Progenitor cell of endocrine pancreas (in vitro differentiated cells): ENCODE measurements at regions not wholly inside any gene's neighbourhood (a gene's known extent, or its start where the extent isn't known, plus 50 kb on each side); places are given as distances from the start of the nearest gene placed in this dataset.

ENCODE experiments used
- DNase-seq: peaks from one replicate; pipeline ENCODE4 v3.0.0; 2021; ENCODE audit warnings: low spot score; ENCODE audit not compliant: unreplicated experiment
- H3K27ac Mint-ChIP-seq: 2 replicates; pipeline ENCODE4 v1.8.0; 2021; ENCODE audit warnings: mild to moderate bottlenecking, moderate library complexity, mixed read lengths
- H3K27me3 Mint-ChIP-seq: 2 replicates; pipeline ENCODE4 v1.8.0; 2021; ENCODE audit warnings: mixed read lengths
- H3K36me3 Mint-ChIP-seq: 2 replicates; pipeline ENCODE4 v1.8.0; 2022; ENCODE audit warnings: mixed read lengths; ENCODE audit not compliant: insufficient read depth
- H3K4me1 Mint-ChIP-seq: 2 replicates; pipeline ENCODE4 v1.8.0; 2021; ENCODE audit warnings: low read depth, mixed read lengths
- H3K4me3 Mint-ChIP-seq: 2 replicates; pipeline ENCODE4 v1.8.0; 2021; ENCODE audit warnings: low read depth, mild to moderate bottlenecking, moderate library complexity, mixed read lengths
- H3K9me3 Mint-ChIP-seq: 2 replicates; pipeline ENCODE4 v1.8.0; 2021; ENCODE audit warnings: low read depth, mixed read lengths
- CTCF ChIP-seq: fragments of 200-600 bp; sonication (generic); IDR thresholded peaks from one replicate; pipeline ENCODE4 v1.5.0; 2021; ENCODE audit warnings: antibody characterized with exemption, mild to moderate bottlenecking; ENCODE audit not compliant: unreplicated experiment

DNA sequence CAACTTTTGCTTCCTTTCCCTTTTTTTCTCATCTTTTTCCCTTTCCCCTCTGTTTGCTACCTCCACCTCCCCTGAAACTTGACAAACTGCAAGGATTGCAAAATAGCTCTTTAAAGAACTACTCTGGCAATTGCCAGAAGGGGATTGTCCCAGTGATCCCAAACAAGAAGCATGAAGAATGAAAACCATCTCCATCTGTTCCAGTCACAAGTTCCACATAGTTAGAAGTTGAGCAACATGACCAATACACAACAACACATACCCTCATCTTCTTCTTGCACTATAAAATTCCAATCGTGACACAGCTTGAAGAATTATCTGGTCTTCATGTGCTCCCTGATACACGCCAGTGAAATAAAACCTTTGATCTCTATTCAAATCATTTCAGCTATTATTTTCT, 93.7 kb upstream of the USP15 start:
- no peaks in the 10 kb centered on the region for H3K4me1 Mint-ChIP-seq
- no peaks in the 10 kb centered on the region for H3K36me3 Mint-ChIP-seq
- no peak for DNase-seq
- no peak overlapping the region for H3K27ac Mint-ChIP-seq
- H3K9me3 Mint-ChIP-seq, result no peaks in the 10 kb centered on the region
- no peak overlapping the region for H3K4me3 Mint-ChIP-seq
- TF ChIP-seq CTCF, result no peak
- no peaks in the 10 kb centered on the region for H3K27me3 Mint-ChIP-seq

- TF ChIP-seq CTCF, result no peak
- no peaks in the 10 kb centered on the region for H3K9me3 Mint-ChIP-seq
- no peaks in the 10 kb centered on the region for H3K36me3 Mint-ChIP-seq
- no peaks in the 10 kb centered on the region for H3K27me3 Mint-ChIP-seq
- H3K4me1 Mint-ChIP-seq, result no peaks in the 10 kb centered on the region
- no peak overlapping the region for H3K4me3 Mint-ChIP-seq
- H3K27ac Mint-ChIP-seq, result no peak overlapping the region
- DNase-seq, result no peak
Observed at GRCh38 chr12:62168411-62168810, 91.8 kb upstream of the USP15 start.

- Mint-ChIP-seq H3K4me3 (no peak overlapping the region), H3K9me3 (no peaks in the 10 kb centered on the region), H3K4me1 (no peaks in the 10 kb centered on the region), H3K27ac (no peak overlapping the region), H3K27me3 (no peaks in the 10 kb centered on the region), H3K36me3 (no peaks in the 10 kb centered on the region)
- TF ChIP-seq CTCF, result no peak
- no peak for DNase-seq
Observed at GRCh38 chr12:62170241-62170640, 90.0 kb upstream of the USP15 start.

- Mint-ChIP-seq H3K4me1 (peaks cover 36% of the 10 kb centered on the region), H3K27me3 (peaks cover 40% of the 10 kb centered on the region), H3K4me3 (peak overlapping the region; percentile 80), H3K27ac (peak overlapping the region; percentile 49), H3K9me3 (no peaks in the 10 kb centered on the region), H3K36me3 (no peaks in the 10 kb centered on the region)
- TF ChIP-seq CTCF, result no peak
- peak; percentile 10 for DNase-seq
Observed at GRCh38 chr12:62190689-62191490, 69.3 kb upstream of the USP15 start.

- H3K36me3 Mint-ChIP-seq, result no peaks in the 10 kb centered on the region
- no peak for TF ChIP-seq CTCF
- peaks cover 40% of the 10 kb centered on the region for H3K27me3 Mint-ChIP-seq
- no peaks in the 10 kb centered on the region for H3K9me3 Mint-ChIP-seq
- peaks cover 31% of the 10 kb centered on the region for H3K4me1 Mint-ChIP-seq
- DNase-seq, result peak; percentile 9
- H3K4me3 Mint-ChIP-seq, result peak overlapping the region; percentile 80
- no peak overlapping the region for H3K27ac Mint-ChIP-seq
Observed at GRCh38 chr12:62191491-62192179, 68.6 kb upstream of the USP15 start.
